Heart right ventricle (tissue), 16 donors: ENCODE measurements at regions not wholly inside any gene's neighbourhood (a gene's known extent, or its start where the extent isn't known, plus 50 kb on each side); places are given as distances from the start of the nearest gene placed in this dataset.

Source experiments
- ATAC-seq, 8 donors: fragments of 200-7000 bp; cut with Tn5 transposase; one replicate each; pipeline ENCODE4 v1.9.1; 2020; ENCODE audit warnings: mild to moderate bottlenecking in 8 of 8, moderate library complexity in 8 of 8, moderate number of reproducible peaks in 1 of 8
- DNase-seq, 2 donors: peaks; one replicate each; pipeline ENCODE4 v3.0.0-alpha.2; 2020
- H3K27ac ChIP-seq, 10 donors: fragments of 200-600 bp; sonication (generic) in 2 of 10; one replicate each; pipeline versions ENCODE4 v1.5.0 to v1.8.0; 2020 to 2022; ENCODE audit warnings: mild to moderate bottlenecking in 3 of 10
- H3K27me3 ChIP-seq, 7 donors: fragments of 200-600 bp; one replicate each; pipeline ENCODE4 v1.8.0; 2021 to 2022; ENCODE audit warnings: mild to moderate bottlenecking in 2 of 7
- H3K36me3 ChIP-seq, 9 donors: fragments of 200-600 bp; sonication (generic) in 1 of 9; one replicate each; pipeline versions ENCODE4 v1.5.0 to v1.8.0; 2020 to 2022; ENCODE audit warnings: mild to moderate bottlenecking in 2 of 9
- H3K4me1 ChIP-seq, 9 donors: fragments of 200-600 bp; sonication (generic) in 1 of 9; one replicate each; pipeline versions ENCODE4 v1.5.0 to v1.8.0; 2020 to 2022; ENCODE audit warnings: mild to moderate bottlenecking in 4 of 9
- H3K4me3 ChIP-seq, 10 donors: fragments of 200-600 bp; sonication (generic) in 2 of 10; one replicate each; pipeline versions ENCODE4 v1.5.0 to v1.8.0; 2020 to 2022; ENCODE audit warnings: mild to moderate bottlenecking in 7 of 10, moderate library complexity in 2 of 10
- H3K9me3 ChIP-seq, 11 donors: fragments of 200-600 bp in 10 of 11; sonication (generic) in 2 of 11; one replicate each; pipeline versions ENCODE4 v1.5.0 to v1.8.0; 2013 to 2022; ENCODE audit warnings: mild to moderate bottlenecking in 2 of 11, control low read depth in 1 of 11, moderate library complexity in 1 of 11
- WGBS, 2 donors: extraction: QIAGEN DNeasy Blood & Tissue Kit; methylation state at CpG; one replicate each; pipeline ENCODE4 v1.1.7; 2013; ENCODE audit warnings: inconsistent platforms in 1 of 2; 5-methylcytosine and 5-hydroxymethylcytosine counted together
- intact Hi-C, 10 donors: fragments of 100-400 bp; cut with DNase I; formaldehyde crosslinking; loops; one replicate each; pipeline versions ENCODE4 v1.11.1 to v1.14.2; 2022
- TF ChIP-seq, protein P1 (sequence below), 9 donors: fragments of 200-600 bp; sonication (generic) in 2 of 9; IDR thresholded peaks; one replicate each; pipeline versions ENCODE4 v1.5.0 to v1.8.0; 2021 to 2022; ENCODE audit warnings: antibody characterized with exemption in 9 of 9, mild to moderate bottlenecking in 5 of 9, moderate library complexity in 1 of 9
- donor health status: Arrhythmogenic right ventricular cardiomyopathy.
- donor health status: ischemic (EF 13 %, LVEDD 7.1; RV severe dilation, severe dysfunction).
- donor health status: healthy with polysubstance abuse.
- donor health status: DM: no; HTN: yes; CAD: no.
- donor health status: DM: no; HTN: no; CAD: no.
- donor health status: ischemic (EF 25% LVEDD 6.9; RV normal size, moderate dysfunction).
- donor health status: ischemic (EF 25% LVEDD 5.7; RV mildly dilated, moderate dysfunction).
- donor health status: healthy.
- donor health status: DM: yes; HTN: yes; CAD: no.
- donor health status: Ischemic cardiomyopathy.
- donor health status: ischemic (EF 35%, LVEDD 5.7; RV mildly dilated, moderate dysfunction).
- donor health status: nonischemic (EF 11% LVEDD 7.7; RV severe dilation, severe dysfunction).
- donor health status: DM: yes; HTN: yes; CAD: no.
- donor health status: PGD.
- donor health status: ischemic (EF 29% LVEDD 5.4; RV normal size, mild dysfunction).
- donor health status: nonischemic (EF 23%, LVEDD 6.1; RV moderate dilation, normal function).

DNA sequence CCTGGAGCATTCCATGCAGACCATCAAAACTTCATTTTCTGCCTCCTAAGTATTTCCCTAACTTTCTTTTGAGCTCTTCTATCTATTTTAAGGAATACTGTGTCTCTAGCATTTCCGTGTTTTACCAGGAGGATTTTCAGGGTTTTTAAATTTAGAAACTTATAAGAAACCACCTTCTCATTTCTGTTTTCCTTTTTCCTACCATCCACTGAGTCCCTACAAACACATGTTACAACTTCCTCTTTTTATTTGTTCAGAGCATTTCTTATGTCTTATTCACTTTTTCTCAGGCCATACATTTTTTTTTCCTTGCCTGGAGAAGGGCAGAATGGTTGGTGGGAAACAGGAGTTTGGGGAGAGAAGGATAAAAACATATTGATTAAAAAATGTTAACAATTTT lies 130.0 kb upstream of the BMP5 start:
- H3K36me3 ChIP-seq: no peaks in the 10 kb centered on the region
- intact Hi-C loops: no loop called here
- peaks cover 0 to 6% (median 0%) of the 10 kb centered on the region in 11 donors for H3K9me3 ChIP-seq
- no peak for ATAC-seq
- TF ChIP-seq, protein P1, sequence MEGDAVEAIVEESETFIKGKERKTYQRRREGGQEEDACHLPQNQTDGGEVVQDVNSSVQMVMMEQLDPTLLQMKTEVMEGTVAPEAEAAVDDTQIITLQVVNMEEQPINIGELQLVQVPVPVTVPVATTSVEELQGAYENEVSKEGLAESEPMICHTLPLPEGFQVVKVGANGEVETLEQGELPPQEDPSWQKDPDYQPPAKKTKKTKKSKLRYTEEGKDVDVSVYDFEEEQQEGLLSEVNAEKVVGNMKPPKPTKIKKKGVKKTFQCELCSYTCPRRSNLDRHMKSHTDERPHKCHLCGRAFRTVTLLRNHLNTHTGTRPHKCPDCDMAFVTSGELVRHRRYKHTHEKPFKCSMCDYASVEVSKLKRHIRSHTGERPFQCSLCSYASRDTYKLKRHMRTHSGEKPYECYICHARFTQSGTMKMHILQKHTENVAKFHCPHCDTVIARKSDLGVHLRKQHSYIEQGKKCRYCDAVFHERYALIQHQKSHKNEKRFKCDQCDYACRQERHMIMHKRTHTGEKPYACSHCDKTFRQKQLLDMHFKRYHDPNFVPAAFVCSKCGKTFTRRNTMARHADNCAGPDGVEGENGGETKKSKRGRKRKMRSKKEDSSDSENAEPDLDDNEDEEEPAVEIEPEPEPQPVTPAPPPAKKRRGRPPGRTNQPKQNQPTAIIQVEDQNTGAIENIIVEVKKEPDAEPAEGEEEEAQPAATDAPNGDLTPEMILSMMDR (IDR thresholded peaks at IDR 0.05): no peak
- H3K27ac ChIP-seq: no peak overlapping the region
- no peaks in the 10 kb centered on the region for H3K4me1 ChIP-seq
- no peak overlapping the region for H3K4me3 ChIP-seq
- no peaks in the 10 kb centered on the region for H3K27me3 ChIP-seq
- DNase-seq: no peak
- WGBS, 2 donors: 69 to 72% methylated on average over 1 of the region's 1 CpG

DNA sequence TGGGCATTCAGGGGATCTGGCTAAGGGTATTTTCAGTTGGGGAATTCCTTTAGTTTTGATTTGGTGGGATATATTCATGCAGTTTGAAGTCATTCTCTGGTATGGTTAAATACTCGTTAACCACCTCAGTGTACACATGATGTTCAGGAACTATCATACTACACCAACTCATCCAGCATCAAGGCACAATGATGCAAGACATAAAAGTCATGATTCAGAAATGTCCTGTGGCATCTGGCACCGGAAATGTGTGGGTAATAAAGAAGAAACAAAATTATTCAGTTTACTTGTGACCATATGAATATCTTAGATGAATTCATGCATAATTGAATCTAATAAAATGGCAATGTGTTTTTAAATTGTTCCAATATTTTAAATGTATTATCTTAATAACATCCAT lies 129.0 kb upstream of the BMP5 start:
- Histone ChIP-seq H3K36me3 (no peaks in the 10 kb centered on the region), H3K27me3 (no peaks in the 10 kb centered on the region), H3K4me1 (no peaks in the 10 kb centered on the region), H3K9me3 (peaks cover 0 to 6% (median 0%) of the 10 kb centered on the region in 11 donors), H3K4me3 (no peak overlapping the region), H3K27ac (no peak overlapping the region)
- no peak for DNase-seq
- TF ChIP-seq, protein P1 (IDR thresholded peaks at IDR 0.05): no peak
- ATAC-seq: no peak
- intact Hi-C loops: no loop called here
- 74 to 82% methylated on average over 2 of the region's 2 CpGs for WGBS, 2 donors

DNA sequence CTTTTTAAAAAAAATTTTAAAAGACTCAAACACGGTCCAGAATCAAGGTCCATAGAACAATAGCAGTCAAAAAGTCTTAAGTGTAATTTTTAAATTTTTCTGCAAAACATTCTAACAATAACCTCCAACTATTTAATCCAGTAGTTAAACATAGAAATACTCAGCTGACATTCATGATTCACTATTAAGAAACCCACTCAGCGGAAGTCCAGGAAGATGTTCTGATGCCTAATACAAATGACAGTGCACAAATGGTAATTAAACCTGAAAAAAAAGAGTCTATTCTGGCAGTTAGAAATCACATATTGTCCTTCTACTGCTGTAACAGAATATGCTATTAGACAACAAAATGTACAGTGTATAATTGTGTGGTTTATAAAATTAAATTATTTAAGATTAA lies 128.2 kb upstream of the BMP5 start:
- DNase-seq: no peak
- ATAC-seq: no peak
- H3K27ac ChIP-seq: no peak overlapping the region
- 91 to 96% methylated on average over 2 of the region's 2 CpGs for WGBS, 2 donors
- no peaks in the 10 kb centered on the region for H3K9me3 ChIP-seq
- H3K36me3 ChIP-seq: no peaks in the 10 kb centered on the region
- no peak overlapping the region for H3K4me3 ChIP-seq
- no peaks in the 10 kb centered on the region for H3K27me3 ChIP-seq
- intact Hi-C loops: no loop called here
- TF ChIP-seq, protein P1 (IDR thresholded peaks at IDR 0.05): no peak
- H3K4me1 ChIP-seq: no peaks in the 10 kb centered on the region

DNA sequence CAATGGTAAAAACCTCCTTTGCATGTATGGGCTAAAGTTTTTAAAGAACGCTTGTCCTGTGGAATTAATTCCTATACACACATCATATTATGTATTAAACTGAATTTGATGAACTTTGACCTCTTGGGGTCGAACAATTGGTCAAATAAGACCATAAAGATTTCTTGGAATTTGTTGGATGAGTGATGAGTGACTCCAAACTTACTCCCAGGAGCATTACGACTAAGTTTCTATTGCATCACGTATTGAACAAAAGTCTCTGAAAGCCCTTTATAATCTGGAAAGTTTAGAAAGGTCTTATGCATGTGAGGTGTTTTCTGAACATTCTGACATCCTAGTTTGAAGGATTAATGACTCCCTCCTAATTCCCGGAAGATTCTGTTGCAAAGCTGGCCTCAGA lies 126.9 kb upstream of the BMP5 start:
- Histone ChIP-seq H3K27me3 (no peaks in the 10 kb centered on the region), H3K27ac (no peak overlapping the region), H3K4me1 (no peaks in the 10 kb centered on the region), H3K9me3 (no peaks in the 10 kb centered on the region), H3K4me3 (no peak overlapping the region), H3K36me3 (no peaks in the 10 kb centered on the region)
- intact Hi-C loops: no loop called here
- TF ChIP-seq, protein P1 (IDR thresholded peaks at IDR 0.05): no peak
- no peak for ATAC-seq
- no peak for DNase-seq
- 73 to 74% methylated on average over 5 of the region's 5 CpGs for WGBS, 2 donors
